Heart left ventricle (tissue), 16 donors: ENCODE measurements at regions not wholly inside any gene's neighbourhood (a gene's known extent, or its start where the extent isn't known, plus 50 kb on each side); places are given as distances from the start of the nearest gene placed in this dataset.

ENCODE experiments used
- ATAC-seq, 4 donors: fragments of 200-7000 bp; cut with Tn5 transposase; one replicate each; pipeline ENCODE4 v1.9.1; 2020 to 2022; ENCODE audit warnings: moderate library complexity in 4 of 4, mild to moderate bottlenecking in 3 of 4, moderate number of reproducible peaks in 1 of 4
- DNase-seq, 5 donors: peaks; one replicate each; pipeline ENCODE4 v3.0.0-alpha.2; 2020
- H3K27ac ChIP-seq, 12 donors: fragments of 200-600 bp; sonication (generic) in 4 of 12; one replicate each; pipeline versions ENCODE4 v1.5.0 to v1.8.0; 2016 to 2022; ENCODE audit warnings: mild to moderate bottlenecking in 2 of 12
- H3K27me3 ChIP-seq, 9 donors: fragments of 200-600 bp; sonication (generic) in 2 of 9; one replicate each; pipeline versions ENCODE4 v1.5.1 to v1.8.0; 2016 to 2022; ENCODE audit warnings: mild to moderate bottlenecking in 3 of 9
- H3K36me3 ChIP-seq, 9 donors: fragments of 200-600 bp; sonication (generic) in 2 of 9; one replicate each; pipeline versions ENCODE4 v1.5.0 to v1.8.0; 2018 to 2022; ENCODE audit warnings: mild to moderate bottlenecking in 2 of 9
- H3K4me1 ChIP-seq, 12 donors: fragments of 200-600 bp; sonication (generic) in 4 of 12; one replicate each; pipeline versions ENCODE4 v1.5.0 to v1.8.0; 2016 to 2022; ENCODE audit warnings: mild to moderate bottlenecking in 3 of 12
- H3K4me3 ChIP-seq, 12 donors: fragments of 200-600 bp; sonication (generic) in 4 of 12; one replicate each; pipeline versions ENCODE4 v1.5.0 to v1.8.0; 2017 to 2022; ENCODE audit warnings: mild to moderate bottlenecking in 9 of 12, moderate library complexity in 4 of 12
- H3K9me3 ChIP-seq, 12 donors: fragments of 200-600 bp; sonication (generic) in 4 of 12; one replicate each; pipeline versions ENCODE4 v1.5.0 to v1.8.0; 2016 to 2022; ENCODE audit warnings: mild to moderate bottlenecking in 1 of 12
- POLR2A ChIP-seq, 2 donors: fragments of 450-650 bp; IDR thresholded peaks; one replicate each; pipeline ENCODE4 v1.6.1; 2017; ENCODE audit warnings: antibody characterized with exemption in 2 of 2, mild to moderate bottlenecking in 2 of 2, moderate library complexity in 2 of 2
- WGBS, 4 donors: extraction: QIAGEN DNeasy Blood & Tissue Kit in 2 of 4; methylation state at CpG; one replicate each; pipeline versions ENCODE4 v1.1.5 to v1.1.7; 2013 to 2018; 5-methylcytosine and 5-hydroxymethylcytosine counted together
- intact Hi-C, 10 donors: fragments of 100-400 bp; cut with DNase I; formaldehyde crosslinking; loops; one replicate each; pipeline versions ENCODE4 v1.11.1 to v1.14.2; 2022
- TF ChIP-seq, protein P1 (sequence below), 12 donors: fragments of 200-600 bp; sonication (generic) in 4 of 12; IDR thresholded peaks; one replicate each; pipeline versions ENCODE4 v1.5.0 to v1.8.0; 2018 to 2022; ENCODE audit warnings: antibody characterized with exemption in 12 of 12, mild to moderate bottlenecking in 5 of 12
- donor health status: ischemic (EF 13 %, LVEDD 7.1; RV severe dilation, severe dysfunction).
- donor health status: healthy with polysubstance abuse.
- donor health status: DM: no; HTN: yes; CAD: no.
- donor health status: DM: no; HTN: no; CAD: no.
- donor health status: ischemic (EF 25% LVEDD 6.9; RV normal size, moderate dysfunction).
- donor health status: ischemic (EF 25% LVEDD 5.7; RV mildly dilated, moderate dysfunction).
- donor health status: healthy.
- donor health status: DM: yes; HTN: yes; CAD: no.
- donor health status: ischemic (EF 35%, LVEDD 5.7; RV mildly dilated, moderate dysfunction).
- donor health status: nonischemic (EF 11% LVEDD 7.7; RV severe dilation, severe dysfunction).
- donor health status: DM: yes; HTN: yes; CAD: no.
- donor health status: PGD.
- donor health status: ischemic (EF 29% LVEDD 5.4; RV normal size, mild dysfunction).
- donor health status: nonischemic (EF 23%, LVEDD 6.1; RV moderate dilation, normal function).

DNA sequence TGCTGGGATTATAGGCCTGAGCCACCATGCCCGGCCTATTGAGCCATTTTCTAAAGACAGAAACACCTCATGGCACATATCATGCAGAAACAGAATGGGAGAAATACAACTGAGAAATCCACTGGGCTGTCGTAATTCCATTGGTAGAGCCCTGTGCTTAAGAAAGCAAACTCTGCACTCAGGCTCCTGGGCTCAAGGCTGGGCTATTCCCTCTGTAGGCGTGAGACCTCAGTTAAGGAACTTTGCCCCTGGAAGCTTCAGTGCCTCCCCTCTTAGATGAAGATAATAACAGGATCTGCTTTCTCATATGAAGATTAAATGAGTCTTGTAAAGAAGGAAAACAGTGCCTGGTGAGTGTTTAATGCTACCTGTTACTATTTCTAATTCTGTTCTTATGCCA lies 120.3 kb downstream of the PXDC1 start:
- TF ChIP-seq POLR2A (IDR thresholded peaks at IDR 0.05): no peak
- TF ChIP-seq, protein P1, sequence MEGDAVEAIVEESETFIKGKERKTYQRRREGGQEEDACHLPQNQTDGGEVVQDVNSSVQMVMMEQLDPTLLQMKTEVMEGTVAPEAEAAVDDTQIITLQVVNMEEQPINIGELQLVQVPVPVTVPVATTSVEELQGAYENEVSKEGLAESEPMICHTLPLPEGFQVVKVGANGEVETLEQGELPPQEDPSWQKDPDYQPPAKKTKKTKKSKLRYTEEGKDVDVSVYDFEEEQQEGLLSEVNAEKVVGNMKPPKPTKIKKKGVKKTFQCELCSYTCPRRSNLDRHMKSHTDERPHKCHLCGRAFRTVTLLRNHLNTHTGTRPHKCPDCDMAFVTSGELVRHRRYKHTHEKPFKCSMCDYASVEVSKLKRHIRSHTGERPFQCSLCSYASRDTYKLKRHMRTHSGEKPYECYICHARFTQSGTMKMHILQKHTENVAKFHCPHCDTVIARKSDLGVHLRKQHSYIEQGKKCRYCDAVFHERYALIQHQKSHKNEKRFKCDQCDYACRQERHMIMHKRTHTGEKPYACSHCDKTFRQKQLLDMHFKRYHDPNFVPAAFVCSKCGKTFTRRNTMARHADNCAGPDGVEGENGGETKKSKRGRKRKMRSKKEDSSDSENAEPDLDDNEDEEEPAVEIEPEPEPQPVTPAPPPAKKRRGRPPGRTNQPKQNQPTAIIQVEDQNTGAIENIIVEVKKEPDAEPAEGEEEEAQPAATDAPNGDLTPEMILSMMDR (IDR thresholded peaks at IDR 0.05): no peak
- no peaks in the 10 kb centered on the region for H3K36me3 ChIP-seq
- DNase-seq: no peak
- H3K9me3 ChIP-seq: no peaks in the 10 kb centered on the region
- H3K27ac ChIP-seq: no peak overlapping the region
- 84 to 97% (median 95%) methylated on average over 3 of the region's 3 CpGs for WGBS, 4 donors
- no peak overlapping the region for H3K4me3 ChIP-seq
- no peak for ATAC-seq
- peaks cover 0 to 16% (median under 1%) of the 10 kb centered on the region in 9 donors for H3K27me3 ChIP-seq
- no peaks in the 10 kb centered on the region for H3K4me1 ChIP-seq
- intact Hi-C loops: no loop called here

DNA sequence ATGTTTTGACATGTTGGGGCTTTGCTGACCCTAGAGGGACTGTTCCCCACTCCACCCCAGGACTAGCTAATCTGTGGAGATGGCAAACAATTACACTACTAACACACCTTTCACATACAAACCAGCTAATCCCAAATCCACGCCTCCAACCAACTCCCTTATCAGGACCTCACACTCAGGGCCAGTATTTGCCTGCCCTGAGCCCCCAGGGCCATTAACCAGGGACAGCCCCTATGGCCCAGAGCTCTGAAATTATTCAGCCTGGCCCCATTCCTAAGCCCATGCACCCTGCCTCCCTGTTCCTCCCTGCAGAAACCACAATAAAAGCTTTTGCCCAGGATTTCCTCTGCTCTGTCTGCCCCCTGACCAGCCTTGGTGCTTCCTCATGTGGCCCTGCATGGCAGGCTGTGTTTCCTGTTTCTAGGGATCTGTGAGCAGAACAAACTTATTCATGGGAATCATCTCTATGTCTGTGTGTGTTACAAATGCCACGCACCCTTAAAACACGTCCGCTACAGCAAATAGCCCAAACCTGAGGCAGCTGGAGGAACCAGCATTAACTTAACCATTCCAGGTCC lies 121.2 kb downstream of the PXDC1 start:
- DNase-seq (no peak), ATAC-seq (no peak)
- H3K4me1 ChIP-seq: no peaks in the 10 kb centered on the region
- H3K4me3 ChIP-seq: no peak overlapping the region
- H3K36me3 ChIP-seq: no peaks in the 10 kb centered on the region
- TF ChIP-seq, protein P1 (IDR thresholded peaks at IDR 0.05): no peak
- no peak for TF ChIP-seq POLR2A (IDR thresholded peaks at IDR 0.05)
- WGBS, 4 donors: 90 to 97% (median 95%) methylated on average over 4 of the region's 4 CpGs
- H3K27ac ChIP-seq: no peak overlapping the region
- intact Hi-C loops: no loop called here
- no peaks in the 10 kb centered on the region for H3K9me3 ChIP-seq
- peaks cover 0 to 20% (median 5%) of the 10 kb centered on the region in 9 donors for H3K27me3 ChIP-seq

DNA sequence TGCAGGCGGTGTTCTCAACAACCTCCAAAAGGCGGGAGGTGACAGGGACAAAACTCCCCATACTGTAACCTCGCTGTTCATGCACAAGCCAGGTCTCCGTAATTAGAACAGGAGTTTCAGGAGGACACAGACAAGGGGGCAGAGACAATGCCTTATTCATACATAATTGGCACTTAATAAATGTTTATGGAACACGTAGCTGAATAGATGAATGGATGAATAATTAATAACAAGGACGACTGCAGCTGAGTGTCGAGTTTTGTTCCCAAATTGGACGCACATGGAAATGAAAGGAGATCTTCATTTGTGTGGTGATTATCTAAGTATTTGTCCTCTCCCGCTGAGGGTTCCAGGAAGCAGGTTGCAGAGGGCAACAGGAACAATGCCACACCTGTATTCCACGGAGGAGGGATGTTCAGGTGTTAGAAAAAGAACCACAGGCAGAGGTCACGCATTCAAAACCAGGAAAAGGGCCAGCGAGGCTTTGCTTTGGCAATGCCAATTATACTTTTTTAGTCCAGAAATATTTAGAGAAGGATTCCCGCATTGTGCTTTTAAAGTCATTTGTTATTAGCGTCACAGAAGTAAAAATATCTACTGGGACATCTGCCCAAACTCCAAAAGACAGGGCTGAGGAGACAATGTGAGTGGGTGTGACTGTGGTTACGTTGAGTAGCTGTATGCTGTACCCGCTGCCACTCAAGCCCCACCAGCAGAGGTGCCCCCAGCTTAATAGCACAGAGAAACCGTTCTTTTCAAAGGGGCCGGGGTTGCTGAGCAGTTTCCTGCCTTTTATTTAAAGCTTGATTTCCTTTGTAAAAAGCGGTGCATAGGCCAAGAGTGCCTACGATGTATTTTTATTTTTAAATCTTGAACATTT lies 123.3 kb downstream of the PXDC1 start:
- 56 to 65% (median 62%) methylated on average over 20 of the region's 20 CpGs for WGBS, 4 donors
- no peaks in the 10 kb centered on the region for H3K9me3 ChIP-seq
- DNase-seq (no peak), ATAC-seq (no peak)
- H3K27me3 ChIP-seq: peaks cover 0 to 31% (median 7%) of the 10 kb centered on the region in 9 donors
- no peaks in the 10 kb centered on the region for H3K4me1 ChIP-seq
- no peaks in the 10 kb centered on the region for H3K36me3 ChIP-seq
- H3K4me3 ChIP-seq: no peak overlapping the region
- intact Hi-C loops: no loop called here
- no peak overlapping the region for H3K27ac ChIP-seq
- TF ChIP-seq, protein P1 (IDR thresholded peaks at IDR 0.05): no peak
- TF ChIP-seq POLR2A (IDR thresholded peaks at IDR 0.05): no peak

DNA sequence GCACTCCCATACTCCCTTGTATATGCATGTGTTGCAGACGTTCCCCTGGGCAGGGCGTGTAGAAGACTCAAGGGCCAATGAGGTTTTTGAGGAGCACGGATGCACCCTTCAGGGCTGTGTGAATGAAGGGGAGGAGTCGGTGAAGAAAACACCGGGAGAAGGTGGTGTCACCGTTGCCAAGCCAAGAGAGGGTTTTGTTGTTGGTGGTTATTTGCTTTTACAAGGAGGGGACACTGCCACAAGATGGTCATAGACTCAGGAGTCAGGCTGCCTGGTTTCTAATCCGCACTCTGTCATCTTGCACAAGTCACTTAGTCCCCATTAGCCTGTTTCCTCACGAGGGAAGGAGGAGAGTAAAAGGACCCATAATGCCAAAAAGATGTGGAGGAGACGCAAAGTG lies 124.0 kb downstream of the PXDC1 start:
- TF ChIP-seq POLR2A (IDR thresholded peaks at IDR 0.05): no peak
- TF ChIP-seq, protein P1 (IDR thresholded peaks at IDR 0.05): no peak
- peaks cover 0 to 36% (median 7%) of the 10 kb centered on the region in 9 donors for H3K27me3 ChIP-seq
- H3K27ac ChIP-seq: no peak overlapping the region
- no peaks in the 10 kb centered on the region for H3K36me3 ChIP-seq
- H3K4me1 ChIP-seq: no peaks in the 10 kb centered on the region
- no peaks in the 10 kb centered on the region for H3K9me3 ChIP-seq
- no peak for DNase-seq
- intact Hi-C loops: no loop called here
- no peak for ATAC-seq
- 72 to 75% (median 74%) methylated on average over 9 of the region's 9 CpGs for WGBS, 4 donors
- no peak overlapping the region for H3K4me3 ChIP-seq
